ENCODE measurements at regions not wholly inside any gene's neighbourhood (a gene's known extent, or its start where the extent isn't known, plus 50 kb on each side); places are given as distances from the start of the nearest gene placed in this dataset.

DNA sequence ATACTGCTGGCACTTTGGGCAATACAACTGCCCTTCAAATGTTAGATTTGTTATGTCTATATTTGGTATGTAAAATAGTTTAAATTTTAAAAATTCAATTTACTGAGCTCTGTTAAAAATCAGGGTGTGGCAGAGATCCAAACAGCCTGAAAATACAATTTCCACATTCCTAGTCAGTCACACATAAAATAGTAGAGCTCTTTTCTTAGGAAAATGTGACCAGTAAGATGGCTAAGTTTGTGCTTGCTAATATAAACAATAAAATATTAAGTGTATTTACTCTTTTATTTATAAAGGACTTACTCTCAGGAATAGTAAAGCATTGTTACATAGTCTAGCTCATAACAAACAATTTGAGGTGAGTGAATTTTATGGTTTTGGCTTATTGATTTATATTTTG, 200.2 kb downstream of the DKK2 start:
- no peak for TF ChIP-seq POLR2AphosphoS5 (IDR thresholded peaks at IDR 0.05)
- TF ChIP-seq CTCF (IDR thresholded peaks at IDR 0.05), result no peak
- TF ChIP-seq EP300 (IDR thresholded peaks at IDR 0.05), result no peak
